ENCODE measurements at regions not wholly inside any gene's neighbourhood (a gene's known extent, or its start where the extent isn't known, plus 50 kb on each side); places are given as distances from the start of the nearest gene placed in this dataset.
"Not testable (repeated sequence)": the region's sequence is repeated elsewhere in the genome, so short reads cannot be mapped to it uniquely, and the experiment has no call there.

GRCh38 chr5:9743507-9743906 lies 113.4 kb upstream of the TAS2R1 start:
- Mint-ChIP-seq H3K27ac (no peak overlapping the region), H3K4me3 (no peak overlapping the region), H3K9me3 (peaks cover 1 to 10% (median 9%) of the 10 kb centered on the region in 3 donors), H3K27me3 (no peaks in the 10 kb centered on the region), H3K4me1 (no peaks in the 10 kb centered on the region), H3K36me3 (no peaks in the 10 kb centered on the region)

- Mint-ChIP-seq H3K36me3 (no peaks in the 10 kb centered on the region), H3K27ac (no peak overlapping the region), H3K27me3 (no peaks in the 10 kb centered on the region), H3K4me3 (no peak overlapping the region), H3K9me3 (peaks cover 1 to 10% (median 9%) of the 10 kb centered on the region in 3 donors), H3K4me1 (no peaks in the 10 kb centered on the region)
Observed at GRCh38 chr5:9742848-9743247, 112.7 kb upstream of the TAS2R1 start.

- Mint-ChIP-seq H3K27me3 (no peaks in the 10 kb centered on the region), H3K4me1 (no peaks in the 10 kb centered on the region), H3K27ac (no peak overlapping the region), H3K4me3 (no peak overlapping the region), H3K36me3 (no peaks in the 10 kb centered on the region), H3K9me3 (peaks cover 0 to 2% (median 2%) of the 10 kb centered on the region in 3 donors)
Observed at GRCh38 chr5:9739135-9739534, 109.0 kb upstream of the TAS2R1 start.

- H3K36me3 Mint-ChIP-seq = no peaks in the 10 kb centered on the region
- H3K27me3 Mint-ChIP-seq = no peaks in the 10 kb centered on the region
- H3K4me1 Mint-ChIP-seq = no peaks in the 10 kb centered on the region
- H3K27ac Mint-ChIP-seq = no peak overlapping the region
- H3K9me3 Mint-ChIP-seq = peaks cover 0 to 7% (median 2%) of the 10 kb centered on the region in 3 donors
- no peak overlapping the region for H3K4me3 Mint-ChIP-seq
Observed at GRCh38 chr5:9737265-9737664, 107.1 kb upstream of the TAS2R1 start.

- Mint-ChIP-seq H3K9me3 (peaks cover 0 to 15% (median 4%) of the 10 kb centered on the region in 3 donors), H3K36me3 (no peaks in the 10 kb centered on the region), H3K4me3 (no peak overlapping the region), H3K4me1 (no peaks in the 10 kb centered on the region), H3K27me3 (no peaks in the 10 kb centered on the region), H3K27ac (no peak overlapping the region)
Observed at GRCh38 chr5:9733486-9733885, 103.3 kb upstream of the TAS2R1 start.

GRCh38 chr5:9731159-9731558 lies 101.0 kb upstream of the TAS2R1 start:
- no peaks in the 10 kb centered on the region for H3K36me3 Mint-ChIP-seq
- H3K4me3 Mint-ChIP-seq = no peak overlapping the region
- H3K27ac Mint-ChIP-seq = no peak overlapping the region
- H3K27me3 Mint-ChIP-seq = no peaks in the 10 kb centered on the region
- H3K4me1 Mint-ChIP-seq = no peaks in the 10 kb centered on the region
- peaks cover 2 to 18% (median 5%) of the 10 kb centered on the region in 3 donors for H3K9me3 Mint-ChIP-seq

GRCh38 chr5:9728261-9728660 lies 98.1 kb upstream of the TAS2R1 start:
- H3K27me3 Mint-ChIP-seq = no peaks in the 10 kb centered on the region
- no peak overlapping the region for H3K4me3 Mint-ChIP-seq
- no peaks in the 10 kb centered on the region for H3K4me1 Mint-ChIP-seq
- H3K27ac Mint-ChIP-seq = no peak overlapping the region
- no peaks in the 10 kb centered on the region for H3K36me3 Mint-ChIP-seq
- peaks cover 2 to 18% (median 5%) of the 10 kb centered on the region in 3 donors for H3K9me3 Mint-ChIP-seq

GRCh38 chr5:9726931-9727330 lies 96.8 kb upstream of the TAS2R1 start:
- H3K27ac Mint-ChIP-seq = no peak overlapping the region
- peaks cover 2 to 8% (median 2%) of the 10 kb centered on the region in 3 donors for H3K9me3 Mint-ChIP-seq
- H3K4me3 Mint-ChIP-seq = no peak overlapping the region
- no peaks in the 10 kb centered on the region for H3K4me1 Mint-ChIP-seq
- no peaks in the 10 kb centered on the region for H3K27me3 Mint-ChIP-seq
- H3K36me3 Mint-ChIP-seq = no peaks in the 10 kb centered on the region

- not testable (repeated sequence) for H3K27ac Mint-ChIP-seq, H3K36me3 Mint-ChIP-seq, H3K4me3 Mint-ChIP-seq, H3K9me3 Mint-ChIP-seq, H3K4me1 Mint-ChIP-seq, H3K27me3 Mint-ChIP-seq
Observed at GRCh38 chr5:9725265-9725664, 95.1 kb upstream of the TAS2R1 start.

- no peaks in the 10 kb centered on the region for H3K27me3 Mint-ChIP-seq
- no peak overlapping the region for H3K4me3 Mint-ChIP-seq
- H3K9me3 Mint-ChIP-seq = peaks cover 2 to 4% (median 2%) of the 10 kb centered on the region in 3 donors
- no peaks in the 10 kb centered on the region for H3K4me1 Mint-ChIP-seq
- no peaks in the 10 kb centered on the region for H3K36me3 Mint-ChIP-seq
- H3K27ac Mint-ChIP-seq = no peak overlapping the region
Observed at GRCh38 chr5:9724707-9725106, 94.6 kb upstream of the TAS2R1 start.

- no peaks in the 10 kb centered on the region for H3K4me1 Mint-ChIP-seq
- H3K27me3 Mint-ChIP-seq = no peaks in the 10 kb centered on the region
- H3K4me3 Mint-ChIP-seq = no peak overlapping the region
- H3K9me3 Mint-ChIP-seq = peaks cover 0 to 5% (median 2%) of the 10 kb centered on the region in 3 donors
- H3K36me3 Mint-ChIP-seq = no peaks in the 10 kb centered on the region
- H3K27ac Mint-ChIP-seq = no peak overlapping the region
Observed at GRCh38 chr5:9722601-9723180, 92.5 kb upstream of the TAS2R1 start.

GRCh38 chr5:9721161-9721560 lies 91.0 kb upstream of the TAS2R1 start:
- H3K36me3 Mint-ChIP-seq = no peaks in the 10 kb centered on the region
- peaks cover 0 to 6% (median 0%) of the 10 kb centered on the region in 3 donors for H3K9me3 Mint-ChIP-seq
- no peak overlapping the region for H3K27ac Mint-ChIP-seq
- no peaks in the 10 kb centered on the region for H3K27me3 Mint-ChIP-seq
- no peaks in the 10 kb centered on the region for H3K4me1 Mint-ChIP-seq
- no peak overlapping the region for H3K4me3 Mint-ChIP-seq

- no peak overlapping the region for H3K27ac Mint-ChIP-seq
- H3K27me3 Mint-ChIP-seq = no peaks in the 10 kb centered on the region
- H3K4me1 Mint-ChIP-seq = no peaks in the 10 kb centered on the region
- H3K9me3 Mint-ChIP-seq = peaks cover 0 to 6% (median 0%) of the 10 kb centered on the region in 3 donors
- no peak overlapping the region for H3K4me3 Mint-ChIP-seq
- no peaks in the 10 kb centered on the region for H3K36me3 Mint-ChIP-seq
Observed at GRCh38 chr5:9720361-9720760, 90.2 kb upstream of the TAS2R1 start.

GRCh38 chr5:9716838-9717281 lies 86.7 kb upstream of the TAS2R1 start:
- Mint-ChIP-seq H3K4me1 (no peaks in the 10 kb centered on the region), H3K27ac (no peak overlapping the region), H3K4me3 (no peak overlapping the region), H3K27me3 (no peaks in the 10 kb centered on the region), H3K36me3 (peaks cover 1% of the 10 kb centered on the region), H3K9me3 (peaks cover 2 to 8% (median 6%) of the 10 kb centered on the region in 3 donors)

GRCh38 chr5:9715891-9716335 lies 85.8 kb upstream of the TAS2R1 start:
- Mint-ChIP-seq H3K36me3 (peaks cover 1% of the 10 kb centered on the region), H3K27ac (peak overlapping the region in 1 of 3 donors; percentile 35), H3K4me3 (no peak overlapping the region), H3K27me3 (no peaks in the 10 kb centered on the region), H3K4me1 (no peaks in the 10 kb centered on the region), H3K9me3 (peaks cover 2 to 8% (median 8%) of the 10 kb centered on the region in 3 donors)

GRCh38 chr5:9713959-9714586 lies 83.9 kb upstream of the TAS2R1 start:
- H3K4me3 Mint-ChIP-seq = no peak overlapping the region
- H3K36me3 Mint-ChIP-seq = peaks cover 1% of the 10 kb centered on the region
- no peaks in the 10 kb centered on the region for H3K4me1 Mint-ChIP-seq
- H3K9me3 Mint-ChIP-seq = peaks cover 2 to 8% (median 8%) of the 10 kb centered on the region in 3 donors
- no peaks in the 10 kb centered on the region for H3K27me3 Mint-ChIP-seq
- H3K27ac Mint-ChIP-seq = no peak overlapping the region

All from IgD-negative memory B cell (primary cell).